Esophagus muscularis mucosa (tissue), 4 donors: ENCODE measurements at regions not wholly inside any gene's neighbourhood (a gene's known extent, or its start where the extent isn't known, plus 50 kb on each side); places are given as distances from the start of the nearest gene placed in this dataset.

Experiments used
- DNase-seq: peaks from one replicate; pipeline ENCODE4 v3.0.0-alpha.2; 2017; ENCODE audit errors: extremely low spot score
- H3K27ac ChIP-seq, 4 donors: fragments of 200-600 bp; sonication (generic); replicated peaks in 1 of 4; 1 replicate in 3 of 4; 2 replicates in 1 of 4; pipeline ENCODE4 v1.5.1; 2016 to 2019; ENCODE audit warnings: mild to moderate bottlenecking in 1 of 4
- H3K27me3 ChIP-seq, 4 donors: fragments of 200-600 bp; sonication (generic); one replicate each; pipeline versions ENCODE4 v1.5.1 to v1.6.0; 2016 to 2019
- H3K36me3 ChIP-seq, 4 donors: fragments of 200-600 bp; sonication (generic); one replicate each; pipeline ENCODE4 v1.5.1; 2016 to 2019
- H3K4me1 ChIP-seq, 4 donors: fragments of 200-600 bp; sonication (generic); one replicate each; pipeline ENCODE4 v1.5.1; 2016 to 2019
- H3K4me3 ChIP-seq, 4 donors: fragments of 200-600 bp; sonication (generic); 1 replicate in 2 of 4; 2 replicates in 2 of 4; pipeline ENCODE4 v1.5.1; 2016 to 2019; ENCODE audit warnings: mild to moderate bottlenecking in 4 of 4, moderate library complexity in 1 of 4
- H3K9me3 ChIP-seq, 4 donors: fragments of 200-600 bp; sonication (generic); 1 replicate in 3 of 4; 2 replicates in 1 of 4; pipeline ENCODE4 v1.5.1; 2016 to 2019
- EP300 ChIP-seq: sonication (generic); formaldehyde crosslinking; IDR thresholded peaks from one replicate; pipeline ENCODE4 v1.6.1; 2017; ENCODE audit warnings: antibody characterized with exemption
- POLR2A ChIP-seq: fragments of 450-650 bp; IDR thresholded peaks from one replicate; pipeline ENCODE4 v1.6.1; 2017; ENCODE audit warnings: antibody characterized with exemption, moderate library complexity, mild to moderate bottlenecking, low read depth
- POLR2AphosphoS5 ChIP-seq, 2 donors: sonication (generic); formaldehyde crosslinking; IDR thresholded peaks; one replicate each; pipeline ENCODE4 v1.6.1; 2017; ENCODE audit warnings: antibody characterized with exemption in 2 of 2
- WGBS: methylation state at CpG from one replicate; pipeline ENCODE4 v1.1.5; 2018; 5-methylcytosine and 5-hydroxymethylcytosine counted together
- intact Hi-C: fragments of 100-400 bp; cut with DNase I; formaldehyde crosslinking; loops from one replicate; pipeline ENCODE4 v1.15.1; 2023
- TF ChIP-seq, protein P1 (sequence below), 3 experiments: fragments of 200-600 bp in 2 of 3; fragments of 450-650 bp in 1 of 3; sonication (generic) in 2 of 3; IDR thresholded peaks; one replicate each; pipeline ENCODE4 v1.5.1; 2017 to 2019; ENCODE audit warnings: antibody characterized with exemption in 3 of 3, mild to moderate bottlenecking in 2 of 3, moderate library complexity in 1 of 3

DNA sequence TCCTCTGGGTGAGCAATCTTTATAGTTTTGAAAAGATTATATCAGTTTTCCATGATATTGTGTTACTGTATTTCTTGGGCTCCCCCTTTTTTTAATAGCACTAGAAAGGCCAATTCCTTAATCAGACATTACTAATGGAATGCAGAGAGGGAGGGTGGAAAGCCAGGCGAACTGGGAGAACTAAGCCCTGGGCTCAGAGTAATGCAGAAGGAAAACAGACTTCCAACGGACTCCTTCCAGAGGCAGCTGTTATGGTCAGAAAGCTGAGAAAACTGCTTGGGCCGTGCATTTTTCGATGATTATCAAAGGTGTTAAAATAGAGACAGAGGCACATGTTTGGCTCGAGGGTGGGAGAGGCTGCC lies 206.3 kb downstream of the FOXD2 start:
- TF ChIP-seq, protein P1, sequence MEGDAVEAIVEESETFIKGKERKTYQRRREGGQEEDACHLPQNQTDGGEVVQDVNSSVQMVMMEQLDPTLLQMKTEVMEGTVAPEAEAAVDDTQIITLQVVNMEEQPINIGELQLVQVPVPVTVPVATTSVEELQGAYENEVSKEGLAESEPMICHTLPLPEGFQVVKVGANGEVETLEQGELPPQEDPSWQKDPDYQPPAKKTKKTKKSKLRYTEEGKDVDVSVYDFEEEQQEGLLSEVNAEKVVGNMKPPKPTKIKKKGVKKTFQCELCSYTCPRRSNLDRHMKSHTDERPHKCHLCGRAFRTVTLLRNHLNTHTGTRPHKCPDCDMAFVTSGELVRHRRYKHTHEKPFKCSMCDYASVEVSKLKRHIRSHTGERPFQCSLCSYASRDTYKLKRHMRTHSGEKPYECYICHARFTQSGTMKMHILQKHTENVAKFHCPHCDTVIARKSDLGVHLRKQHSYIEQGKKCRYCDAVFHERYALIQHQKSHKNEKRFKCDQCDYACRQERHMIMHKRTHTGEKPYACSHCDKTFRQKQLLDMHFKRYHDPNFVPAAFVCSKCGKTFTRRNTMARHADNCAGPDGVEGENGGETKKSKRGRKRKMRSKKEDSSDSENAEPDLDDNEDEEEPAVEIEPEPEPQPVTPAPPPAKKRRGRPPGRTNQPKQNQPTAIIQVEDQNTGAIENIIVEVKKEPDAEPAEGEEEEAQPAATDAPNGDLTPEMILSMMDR (IDR thresholded peaks at IDR 0.05): no peak
- no peak for TF ChIP-seq POLR2A
- no peak overlapping the region for H3K27ac ChIP-seq
- DNase-seq: no peak
- H3K27me3 ChIP-seq: peaks cover 0 to 8% (median 0%) of the 10 kb centered on the region in 4 donors
- WGBS: 55% methylated on average over 5 of the region's 5 CpGs
- peaks cover 0 to 9% (median 4%) of the 10 kb centered on the region in 4 donors for H3K4me1 ChIP-seq
- H3K4me3 ChIP-seq: no peak overlapping the region
- no peaks in the 10 kb centered on the region for H3K9me3 ChIP-seq
- H3K36me3 ChIP-seq: no peaks in the 10 kb centered on the region
- intact Hi-C loops: no loop called here

DNA sequence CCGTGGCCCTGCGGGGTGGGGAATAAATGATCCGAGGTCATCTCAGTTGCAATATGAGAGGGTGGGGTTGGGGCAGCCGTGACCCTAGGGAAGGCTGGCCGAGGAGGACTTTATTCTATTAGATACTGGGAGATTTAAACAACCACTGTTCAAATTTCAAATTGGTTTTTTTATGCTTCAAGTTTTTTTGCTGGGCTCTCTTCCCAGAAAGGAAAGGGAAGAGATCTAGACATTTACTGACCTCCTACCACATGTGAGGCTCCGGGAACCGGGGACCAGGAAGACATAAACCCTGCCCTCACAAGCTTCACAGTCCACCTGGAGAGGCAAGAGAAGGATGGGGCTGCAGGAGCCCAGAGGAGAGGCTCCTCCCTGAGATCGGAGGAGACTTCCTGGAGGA lies 207.3 kb downstream of the FOXD2 start:
- WGBS: 69% methylated on average over 8 of the region's 8 CpGs
- peak overlapping the region in 1 of 4 donors; percentile 14 for H3K27ac ChIP-seq
- no peaks in the 10 kb centered on the region for H3K36me3 ChIP-seq
- no peak for DNase-seq
- peaks cover 0 to 10% (median 4%) of the 10 kb centered on the region in 4 donors for H3K4me1 ChIP-seq
- peaks cover 0 to 8% (median 0%) of the 10 kb centered on the region in 4 donors for H3K27me3 ChIP-seq
- no peaks in the 10 kb centered on the region for H3K9me3 ChIP-seq
- no peak for TF ChIP-seq POLR2AphosphoS5 (IDR thresholded peaks at IDR 0.05)
- no peak for TF ChIP-seq POLR2A
- no peak for TF ChIP-seq EP300
- TF ChIP-seq, protein P1 (IDR thresholded peaks at IDR 0.05): no peak
- intact Hi-C loops: no loop called here
- no peak overlapping the region for H3K4me3 ChIP-seq

DNA sequence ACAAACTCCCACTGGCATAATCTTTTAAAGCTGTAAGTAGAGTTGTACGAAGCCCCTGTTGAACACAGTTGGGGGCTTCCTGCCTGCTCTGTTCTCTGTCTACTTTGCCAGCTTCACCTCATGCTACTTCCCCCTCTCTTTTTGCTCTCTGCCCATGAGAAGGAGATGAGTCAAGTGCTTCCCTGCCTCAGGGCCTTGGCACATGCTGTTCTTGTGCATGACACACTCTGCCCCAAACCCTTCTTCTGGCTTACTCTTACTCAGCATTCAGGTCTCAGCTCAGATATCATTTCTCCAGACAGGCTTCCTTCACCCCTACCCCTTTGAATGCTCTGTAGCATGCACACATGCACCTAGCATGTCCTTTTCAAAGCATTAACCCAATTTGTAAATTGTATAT lies 208.8 kb downstream of the FOXD2 start:
- no peak overlapping the region for H3K27ac ChIP-seq
- H3K4me3 ChIP-seq: no peak overlapping the region
- no peaks in the 10 kb centered on the region for H3K27me3 ChIP-seq
- intact Hi-C loops: no loop called here
- peaks cover 0 to 11% (median 4%) of the 10 kb centered on the region in 4 donors for H3K4me1 ChIP-seq
- DNase-seq: no peak
- H3K36me3 ChIP-seq: no peaks in the 10 kb centered on the region
- no peaks in the 10 kb centered on the region for H3K9me3 ChIP-seq
- 94% methylated on average over 1 of the region's 1 CpG for WGBS
- TF ChIP-seq POLR2A: no peak

DNA sequence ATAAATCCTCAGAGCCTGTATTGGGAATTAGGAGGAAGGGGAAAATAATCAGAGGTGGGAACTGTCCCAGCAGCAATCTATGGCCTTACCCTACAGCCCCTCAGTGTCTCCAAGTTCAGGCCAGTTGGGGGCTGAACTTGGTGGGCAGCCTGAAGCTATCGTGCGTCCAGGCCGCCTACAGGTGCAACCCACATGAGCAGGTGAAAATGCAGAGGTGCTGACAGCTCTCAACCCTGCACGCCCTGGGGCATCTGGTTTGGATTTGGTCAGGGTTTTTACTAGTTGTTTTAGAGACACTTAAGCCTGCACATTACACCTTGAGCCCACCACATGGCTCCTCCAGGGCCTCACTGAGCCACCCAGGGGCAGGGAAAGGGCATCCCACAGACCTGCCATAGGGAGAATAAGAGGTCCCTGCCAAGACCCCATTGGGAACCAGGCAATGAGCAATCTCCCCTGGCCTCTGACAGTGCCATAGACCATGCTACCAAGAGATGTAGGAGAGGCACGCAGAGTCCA lies 209.5 kb downstream of the FOXD2 start:
- Histone ChIP-seq H3K36me3 (no peaks in the 10 kb centered on the region), H3K9me3 (no peaks in the 10 kb centered on the region), H3K27me3 (no peaks in the 10 kb centered on the region), H3K4me3 (no peak overlapping the region), H3K4me1 (peaks cover 0 to 11% (median 4%) of the 10 kb centered on the region in 4 donors), H3K27ac (no peak overlapping the region)
- DNase-seq: no peak
- 88% methylated on average over 4 of the region's 5 CpGs for WGBS
- intact Hi-C loops: no loop called here
- TF ChIP-seq EP300 (no peak), POLR2A (no peak), POLR2AphosphoS5 (IDR thresholded peaks at IDR 0.05) (no peak)
- TF ChIP-seq, protein P1 (IDR thresholded peaks at IDR 0.05): no peak

DNA sequence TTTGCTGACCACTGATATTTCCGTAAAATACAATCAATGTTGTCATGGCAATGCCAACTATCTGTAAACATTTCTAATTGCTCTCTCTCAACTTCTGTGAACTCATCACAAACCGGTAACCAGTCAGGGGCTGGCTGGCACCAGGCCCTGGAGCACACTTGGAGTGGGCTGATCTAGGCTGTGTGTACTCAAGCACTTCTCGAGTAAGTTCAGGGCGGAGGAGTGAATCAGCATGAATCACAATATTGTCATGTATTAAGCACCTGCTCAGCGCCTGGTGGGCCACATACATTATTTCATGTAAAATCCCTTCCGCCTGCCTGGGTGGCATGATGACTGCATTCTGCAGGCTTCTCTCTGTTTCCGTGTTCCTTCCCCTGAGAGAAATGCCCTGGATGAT lies 212.4 kb downstream of the FOXD2 start:
- WGBS: 68% methylated on average over 7 of the region's 7 CpGs
- no peak for TF ChIP-seq POLR2A
- TF ChIP-seq, protein P1 (IDR thresholded peaks at IDR 0.05): no peak
- no peak for TF ChIP-seq POLR2AphosphoS5 (IDR thresholded peaks at IDR 0.05)
- no peak for TF ChIP-seq EP300
- intact Hi-C loops: no loop called here
- peaks cover 0 to 7% (median 0%) of the 10 kb centered on the region in 4 donors for H3K4me1 ChIP-seq
- H3K36me3 ChIP-seq: no peaks in the 10 kb centered on the region
- no peak overlapping the region for H3K4me3 ChIP-seq
- no peak for DNase-seq
- H3K9me3 ChIP-seq: no peaks in the 10 kb centered on the region
- H3K27ac ChIP-seq: no peak overlapping the region
- H3K27me3 ChIP-seq: peaks cover 0 to 13% (median 0%) of the 10 kb centered on the region in 4 donors
